A549 (cell line): ENCODE measurements at regions not wholly inside any gene's neighbourhood (a gene's known extent, or its start where the extent isn't known, plus 50 kb on each side); places are given as distances from the start of the nearest gene placed in this dataset.
"Not testable (repeated sequence)": the region's sequence is repeated elsewhere in the genome, so short reads cannot be mapped to it uniquely, and the experiment has no call there.

Experiments used
- CHD2 ChIP-seq: fragments of 150-350 bp; IDR thresholded peaks from 2 replicates; pipeline ENCODE4 v1.6.1; 2014; ENCODE audit warnings: low read length; ENCODE audit not compliant: partially characterized antibody
- CTCF ChIP-seq: fragments of >200 bp; sonication (Bioruptor Twin); formaldehyde crosslinking; IDR thresholded peaks from 3 replicates; pipeline ENCODE4 v1.5.1; 2016
- EP300 ChIP-seq, 2 experiments: fragments of >200 bp; sonication (Bioruptor Twin); formaldehyde crosslinking; IDR thresholded peaks; 2 replicates in 1 of 2; 3 replicates in 1 of 2; pipeline ENCODE4 v1.6.1; 2016 to 2017
- MAFK ChIP-seq: fragments of 450-650 bp; IDR thresholded peaks from 2 replicates; pipeline ENCODE4 v1.6.1; 2014; ENCODE audit not compliant: partially characterized antibody
- MAX ChIP-seq: IDR thresholded peaks from 2 replicates; pipeline ENCODE4 v1.6.1; 2012
- NR3C1 ChIP-seq: fragments of >200 bp; sonication (Bioruptor Twin); formaldehyde crosslinking; IDR thresholded peaks from 3 replicates; pipeline ENCODE4 v1.6.1; 2017
- PHF8 ChIP-seq: fragments of 200-600 bp; sonication (generic); IDR thresholded peaks from 2 replicates; pipeline ENCODE4 v1.6.1; 2016; ENCODE audit warnings: low read depth, mild to moderate bottlenecking, antibody characterized with exemption, moderate library complexity, borderline replicate concordance
- POLR2A ChIP-seq: IDR thresholded peaks from 2 replicates; pipeline ENCODE4 v1.6.1; 2012; ENCODE audit warnings: mild to moderate bottlenecking, low read length
- POLR2AphosphoS2 ChIP-seq: conservative IDR thresholded peaks from 2 replicates; pipeline ENCODE4 v1.6.1; 2012; ENCODE audit warnings: low read length, improper control_type of control experiment, inconsistent platforms
- RAD21 ChIP-seq, 2 experiments: fragments of >200 bp in 1 of 2; sonication (Bioruptor Twin) in 1 of 2; formaldehyde crosslinking in 1 of 2; IDR thresholded peaks in 1 of 2; conservative IDR thresholded peaks in 1 of 2; 2 replicates in 1 of 2; 3 replicates in 1 of 2; pipeline ENCODE4 v1.6.1; 2012 to 2018; ENCODE audit warnings: inconsistent platforms in 1 of 2
- REST ChIP-seq: fragments of 200-600 bp; sonication (generic); IDR thresholded peaks from 2 replicates; pipeline ENCODE4 v1.6.1; 2016; ENCODE audit warnings: antibody characterized with exemption, mild to moderate bottlenecking, moderate library complexity
- ZSCAN20 ChIP-seq: fragments of 250-450 bp; sonication (Bioruptor Pico); IDR thresholded peaks from 2 replicates; pipeline ENCODE4 v1.8.0; 2022; ENCODE audit warnings: mild to moderate bottlenecking, moderate library complexity

GRCh38 chr10:65111059-65111458 lies 1589.9 kb downstream of the REEP3 start:
- TF ChIP-seq CTCF; POLR2A; MAFK; ZSCAN20 (CRISPR knock-in tag); POLR2AphosphoS2; MAX; NR3C1; REST; CHD2; RAD21 (conservative IDR thresholded peaks at IDR 0.05 in 1 of 2, IDR thresholded peaks at IDR 0.05 in 1 of 2); EP300 (IDR thresholded peaks at IDR 0.05); PHF8: not testable (repeated sequence)
